ENCODE measurements at regions not wholly inside any gene's neighbourhood (a gene's known extent, or its start where the extent isn't known, plus 50 kb on each side); places are given as distances from the start of the nearest gene placed in this dataset.
A peak's percentile ranks its signal among the peaks of the same experiment; 100 is the strongest.

DNA sequence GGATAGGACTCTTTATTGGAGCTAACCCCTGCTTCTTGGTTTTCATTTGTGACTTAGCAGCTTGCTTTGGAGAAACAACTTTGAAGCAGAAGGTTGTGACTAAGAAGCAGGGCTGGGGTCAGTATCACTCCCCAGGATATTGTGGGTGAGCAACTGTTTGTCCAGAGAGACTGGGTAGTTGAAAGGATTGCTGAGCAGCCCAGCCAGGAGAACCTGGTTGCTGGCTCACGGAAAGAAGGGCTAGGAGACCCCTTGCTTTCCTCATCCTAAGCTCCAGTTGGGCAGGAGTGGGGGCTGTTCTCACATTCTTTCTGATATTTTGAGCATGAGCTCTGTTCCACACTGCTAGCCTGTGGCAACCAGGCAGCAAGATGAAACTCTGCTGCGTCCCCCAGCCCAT lies 151.2 kb downstream of the CBLN1 start:
- intact Hi-C loops (cut with DNase I), result no loop called here

DNA sequence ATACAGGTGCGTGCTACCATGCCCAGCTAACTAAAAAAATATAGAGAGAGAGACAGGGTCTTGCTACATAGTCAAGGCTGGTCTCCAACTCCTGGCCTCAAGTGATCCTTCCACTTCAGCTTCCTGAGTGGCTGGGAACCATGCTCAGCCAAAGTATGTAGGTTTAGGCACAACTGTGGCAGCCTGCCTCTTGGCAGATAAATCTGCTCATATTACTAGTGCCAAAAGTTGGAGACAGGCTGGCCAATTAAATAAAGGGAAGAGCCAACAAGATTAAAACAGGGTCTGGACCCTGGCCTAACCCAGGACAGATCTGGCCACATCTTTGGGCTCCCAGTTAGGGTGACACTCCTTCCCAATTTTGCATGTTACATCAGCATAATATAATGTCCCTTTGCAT lies 151.7 kb downstream of the CBLN1 start:
- intact Hi-C loops (cut with DNase I), result no loop called here
- DNase-seq, result no peak

More for the DNA sequence above, 151.2 kb downstream of the CBLN1 start:
- DNase-seq, result no peak

DNA sequence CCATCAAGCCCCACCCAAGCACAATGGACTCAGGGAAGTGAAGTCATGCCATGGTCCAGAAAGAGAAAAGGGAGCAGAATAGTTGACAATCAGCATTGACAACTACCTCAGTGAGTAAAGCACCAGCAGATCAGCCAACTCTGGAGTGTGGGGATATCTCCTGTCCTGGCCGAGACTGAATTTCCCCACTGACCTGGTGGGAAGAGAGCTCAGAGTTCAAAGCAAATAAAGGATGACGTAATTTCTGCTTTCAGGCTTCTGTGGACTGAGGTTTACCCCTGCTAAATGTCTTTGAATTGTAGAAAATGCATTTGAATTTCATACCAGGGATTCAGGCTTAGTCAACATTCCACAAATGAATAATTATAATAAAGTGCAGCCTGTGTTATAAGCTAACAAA lies 152.9 kb downstream of the CBLN1 start:
- intact Hi-C loops (cut with DNase I), result no loop called here
- DNase-seq, result no peak

DNA sequence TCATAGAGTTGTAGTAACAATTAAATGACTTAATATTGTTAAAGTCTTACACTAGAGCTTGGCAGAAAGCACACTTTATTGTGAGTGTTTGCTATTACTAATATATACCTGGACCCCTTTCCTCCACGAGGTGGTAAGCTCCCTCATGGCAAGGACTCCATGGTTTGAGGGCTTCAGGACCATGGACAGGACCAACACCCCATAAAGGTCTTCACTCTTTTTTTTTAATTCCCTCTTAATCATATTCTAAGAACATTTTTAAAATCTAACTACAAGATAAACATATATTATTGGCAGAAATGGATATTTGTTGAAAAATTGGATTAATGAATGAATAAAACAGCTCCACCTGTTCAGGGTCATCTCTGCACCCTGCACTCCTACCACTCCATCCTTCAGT lies 154.5 kb downstream of the CBLN1 start:
- intact Hi-C loops (cut with DNase I), result no loop called here
- no peak for DNase-seq

DNA sequence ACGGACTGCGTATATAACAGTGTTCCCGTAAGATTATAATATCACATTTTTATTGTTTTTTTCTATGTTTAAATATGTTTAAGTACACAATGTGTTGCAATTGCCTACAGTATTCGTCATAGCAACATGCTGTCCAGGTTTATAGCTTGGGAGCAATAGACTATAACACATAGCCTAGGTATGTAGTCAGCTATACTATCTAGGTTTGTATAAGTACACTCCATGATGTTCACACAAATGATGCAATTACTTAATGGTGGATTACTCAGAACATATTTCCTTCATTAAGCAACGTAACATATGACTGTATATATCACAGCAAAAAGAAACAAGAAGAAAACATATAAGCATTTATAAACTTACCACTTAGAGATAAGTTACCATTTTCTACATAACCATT lies 160.0 kb downstream of the CBLN1 start:
- intact Hi-C loops (cut with DNase I), result no loop called here

DNA sequence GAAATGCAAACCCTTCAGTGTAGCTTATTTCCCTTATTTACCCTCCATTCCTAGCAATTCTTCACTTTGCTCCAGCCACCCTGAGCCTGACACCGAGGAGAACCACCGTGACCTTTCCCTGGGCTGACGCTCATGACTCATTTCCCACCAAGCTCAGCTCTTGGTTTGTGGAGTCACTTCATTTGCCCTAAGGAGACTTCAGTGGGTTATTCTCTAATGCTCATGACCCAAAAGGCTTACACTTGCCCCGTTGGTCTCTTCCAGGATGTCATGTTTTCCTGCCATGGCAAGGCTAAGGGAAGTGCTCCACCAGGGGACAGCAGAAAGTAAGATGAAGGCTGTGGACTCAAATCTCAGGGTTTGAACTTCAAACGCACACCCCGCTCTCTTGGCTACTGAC lies 161.0 kb downstream of the CBLN1 start:
- DNase-seq, result no peak
- intact Hi-C loops (cut with DNase I), result no loop called here

More for the DNA sequence above, 160.0 kb downstream of the CBLN1 start:
- DNase-seq, result no peak

DNA sequence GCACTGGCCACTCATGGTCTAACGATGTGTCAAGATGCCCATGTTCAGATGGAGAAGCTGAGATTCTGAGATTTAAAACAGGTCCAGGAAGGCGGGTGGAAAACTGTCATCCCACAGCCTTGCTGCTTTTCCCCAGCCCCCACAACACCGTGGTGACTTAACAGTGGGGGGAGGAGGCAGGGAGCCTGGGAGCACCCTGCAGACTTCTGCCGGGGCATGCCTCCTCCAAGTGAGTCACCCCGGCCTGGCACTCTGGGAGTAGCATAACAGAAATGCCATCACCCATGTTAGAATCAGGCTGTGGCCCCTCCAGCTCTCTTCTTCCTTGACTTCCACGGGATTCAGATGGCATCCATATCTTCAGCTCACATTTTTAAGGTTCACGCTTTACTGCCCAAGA lies 164.8 kb downstream of the CBLN1 start:
- DNase-seq, result peak in 39 of 42 donors; percentile 6 to 78 (median 46)
- intact Hi-C loops (cut with DNase I), result no loop called here

DNA sequence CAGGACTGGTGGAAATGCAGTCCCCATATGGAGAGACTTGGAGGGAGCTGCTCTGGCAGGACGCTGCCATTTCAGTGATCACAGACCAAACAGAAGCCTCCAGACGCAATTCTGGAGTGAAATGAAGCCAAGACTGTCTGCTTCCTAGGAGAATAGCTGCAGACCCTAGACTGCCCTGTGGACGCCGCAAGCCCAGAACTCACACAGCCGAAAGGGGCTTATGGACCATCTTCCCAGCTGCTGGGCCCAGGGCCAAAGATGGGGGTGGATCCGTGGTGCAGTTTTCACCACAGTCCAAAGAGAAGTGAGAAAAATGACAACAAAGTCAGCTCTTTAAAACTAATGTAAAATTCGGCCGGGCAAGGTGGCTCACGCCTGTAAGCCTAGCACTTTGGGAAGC lies 165.7 kb downstream of the CBLN1 start:
- intact Hi-C loops (cut with DNase I), result no loop called here
- no peak for DNase-seq

DNA sequence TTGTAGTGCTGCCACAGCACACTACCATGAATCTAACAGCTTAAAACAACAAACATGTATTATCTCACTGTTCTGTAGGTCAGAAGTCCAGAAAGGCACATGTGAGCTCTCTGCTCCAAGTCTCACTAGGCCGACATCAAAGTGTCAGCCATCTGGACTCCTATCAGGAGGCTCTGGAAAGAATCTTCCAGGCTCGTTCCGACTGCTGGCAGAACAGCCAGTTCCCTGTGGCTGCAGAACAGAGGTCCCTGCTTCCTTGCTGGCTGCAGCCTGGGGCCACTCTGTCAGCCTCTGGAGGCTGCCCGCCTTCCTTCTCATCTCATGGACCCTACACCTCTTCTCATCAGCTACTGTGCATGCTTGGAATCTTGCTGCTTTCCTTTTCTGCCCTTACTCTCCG lies 168.9 kb downstream of the CBLN1 start:
- intact Hi-C loops (cut with DNase I), result no loop called here
- DNase-seq, result no peak

DNA sequence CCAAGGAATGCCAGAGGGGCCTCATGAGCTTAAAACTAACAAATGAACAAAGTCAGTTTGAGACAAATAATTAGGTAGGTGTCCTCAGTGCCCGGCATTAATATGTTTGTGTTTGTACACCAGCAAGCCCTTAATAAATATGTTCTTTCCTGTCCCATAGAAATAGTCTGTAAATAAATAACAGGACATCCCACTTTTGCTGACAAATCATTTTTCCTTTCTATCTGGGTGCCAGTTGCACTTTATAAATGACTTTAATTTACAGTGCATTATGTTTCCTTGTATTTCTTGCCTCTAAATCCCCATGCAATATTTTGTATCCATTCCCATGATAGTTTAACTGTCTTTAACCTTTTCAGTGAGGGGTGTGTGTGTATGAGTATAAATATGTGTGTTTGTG lies 170.3 kb downstream of the CBLN1 start:
- intact Hi-C loops (cut with DNase I), result no loop called here
- DNase-seq, result no peak

DNA sequence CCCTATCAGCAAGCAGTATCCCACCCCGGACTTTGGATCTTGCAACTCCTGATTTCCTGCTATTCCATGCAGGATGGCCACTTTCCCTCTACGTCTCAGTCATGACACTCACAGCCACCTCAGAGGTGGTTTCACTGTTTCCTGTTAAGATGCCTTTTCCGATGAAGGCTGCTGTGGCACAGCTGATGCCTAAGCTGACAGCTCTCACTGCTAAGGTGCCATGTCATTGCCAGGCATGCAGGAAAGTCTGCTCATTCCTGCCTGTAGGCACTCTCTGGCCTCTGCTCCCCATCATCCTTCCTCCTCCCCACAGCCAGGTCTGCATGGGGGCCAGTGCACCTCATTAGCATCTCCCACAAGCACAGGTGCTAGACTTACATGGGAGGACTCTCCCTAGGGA lies 173.0 kb downstream of the CBLN1 start:
- intact Hi-C loops (cut with DNase I), result no loop called here

DNA sequence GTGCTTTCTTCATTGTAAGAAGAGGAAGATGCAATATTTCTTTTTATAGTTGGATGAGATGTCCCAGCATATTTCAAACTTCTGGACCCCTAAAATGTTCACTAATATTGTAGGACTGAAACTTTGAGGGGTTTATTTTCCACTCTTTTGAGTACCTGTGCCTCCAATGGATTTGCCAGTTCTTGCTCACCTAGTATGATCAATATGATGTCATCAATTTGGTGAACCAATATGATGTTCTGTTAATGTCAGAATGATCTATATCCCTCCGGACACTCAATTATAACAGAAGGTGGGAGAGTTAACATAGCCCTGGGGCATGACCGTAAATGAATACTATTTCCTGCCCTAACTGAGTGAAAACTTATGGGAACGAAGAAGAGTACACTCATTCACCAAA lies 178.3 kb downstream of the CBLN1 start:
- intact Hi-C loops (cut with DNase I), result no loop called here
- no peak for DNase-seq

More for the DNA sequence above, 173.0 kb downstream of the CBLN1 start:
- no peak for DNase-seq

DNA sequence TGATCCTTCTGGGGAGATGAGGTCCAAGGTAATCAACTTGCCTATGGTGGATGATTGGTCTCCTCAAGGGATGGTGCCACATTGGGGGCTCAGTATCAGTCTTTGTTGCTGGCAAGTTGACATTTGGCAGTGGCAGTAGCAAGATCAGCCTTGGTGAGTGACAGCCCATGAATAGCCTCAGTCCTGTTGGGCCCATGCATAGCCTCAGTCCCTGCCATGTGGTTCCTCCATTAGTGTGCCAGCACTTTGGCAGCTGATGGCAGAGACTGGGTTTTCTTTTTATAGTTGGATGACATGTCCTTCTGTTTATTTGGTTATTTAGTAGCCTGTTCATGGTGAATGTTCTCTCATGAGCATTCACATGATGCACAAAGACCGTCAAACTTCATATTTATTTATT lies 179.6 kb downstream of the CBLN1 start:
- no peak for DNase-seq
- intact Hi-C loops (cut with DNase I), result no loop called here

DNA sequence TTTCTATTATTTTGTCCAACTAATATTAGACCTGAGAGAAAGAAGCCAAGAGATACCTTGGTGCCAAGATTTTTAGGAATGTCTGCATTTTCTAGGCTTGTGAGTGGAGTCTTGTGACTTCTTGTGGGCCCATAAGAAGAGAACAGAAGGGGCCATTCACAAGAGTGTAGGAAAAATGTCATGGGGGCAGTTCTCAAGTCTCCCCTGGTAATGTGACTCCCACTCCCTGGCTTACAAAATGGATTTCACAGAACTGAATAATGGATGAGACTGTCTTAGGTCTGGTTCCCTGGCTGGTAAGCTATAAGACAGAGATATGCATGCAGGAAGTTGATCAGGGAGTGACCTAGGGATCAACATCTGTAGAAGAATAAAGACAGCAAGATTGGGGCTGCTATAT lies 181.3 kb downstream of the CBLN1 start:
- intact Hi-C loops (cut with DNase I), result no loop called here
- no peak for DNase-seq

DNA sequence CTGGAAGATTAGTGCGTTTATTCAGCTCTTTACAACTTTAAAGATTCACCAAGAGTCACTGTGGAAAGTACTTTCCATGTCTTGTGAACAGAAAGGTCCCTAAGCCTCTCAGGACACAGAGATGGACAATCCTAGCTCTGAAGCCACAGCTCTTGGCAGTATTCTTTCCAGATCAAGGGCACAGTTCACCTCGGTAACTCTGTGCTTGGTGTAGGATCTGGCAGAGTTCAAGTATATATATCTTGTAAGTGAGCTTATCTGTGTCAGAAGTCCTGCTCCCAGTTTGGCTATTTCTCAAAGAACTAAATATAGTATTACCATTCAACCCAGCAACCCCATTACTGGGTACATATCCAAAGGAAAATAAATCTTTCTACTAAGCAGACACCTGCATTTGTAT lies 183.7 kb downstream of the CBLN1 start:
- DNase-seq, result no peak
- intact Hi-C loops (cut with DNase I), result no loop called here

DNA sequence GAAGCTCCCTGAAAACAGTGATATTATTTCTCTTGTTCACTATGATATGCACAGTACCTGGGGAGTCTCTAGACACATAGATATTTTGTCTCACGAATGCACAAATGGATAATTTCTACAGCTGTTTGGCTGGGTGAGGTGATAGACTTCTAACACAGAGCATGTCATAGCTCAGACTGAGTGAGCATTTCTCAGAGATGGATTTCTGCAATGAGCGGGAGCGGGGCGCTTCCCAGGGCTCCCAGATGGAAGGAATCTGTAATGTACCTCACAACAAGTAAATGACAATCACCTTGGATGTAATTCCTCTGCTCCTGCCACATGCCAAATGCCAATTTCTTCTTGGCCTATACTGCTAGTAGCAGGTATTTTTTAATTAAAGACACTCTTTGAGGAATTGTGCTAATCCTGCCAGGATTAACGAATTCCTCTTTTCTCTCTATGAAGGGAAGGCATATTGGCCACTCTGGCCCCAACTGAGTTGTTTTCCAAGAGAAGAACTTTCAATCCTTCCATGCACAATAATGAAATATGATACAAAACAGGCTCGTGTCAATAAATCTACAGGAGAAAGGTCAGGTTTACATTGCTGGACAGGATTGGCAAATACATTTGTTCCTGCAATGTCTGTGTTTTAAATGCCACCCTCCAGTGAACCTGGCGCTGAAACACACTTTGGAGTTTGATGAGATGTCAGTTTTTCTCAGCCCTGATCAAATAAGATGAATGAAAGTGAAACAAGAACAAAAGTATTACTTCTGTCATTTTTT lies 185.3 kb downstream of the CBLN1 start:
- no peak for DNase-seq
- intact Hi-C loops (cut with DNase I), result no loop called here

DNA sequence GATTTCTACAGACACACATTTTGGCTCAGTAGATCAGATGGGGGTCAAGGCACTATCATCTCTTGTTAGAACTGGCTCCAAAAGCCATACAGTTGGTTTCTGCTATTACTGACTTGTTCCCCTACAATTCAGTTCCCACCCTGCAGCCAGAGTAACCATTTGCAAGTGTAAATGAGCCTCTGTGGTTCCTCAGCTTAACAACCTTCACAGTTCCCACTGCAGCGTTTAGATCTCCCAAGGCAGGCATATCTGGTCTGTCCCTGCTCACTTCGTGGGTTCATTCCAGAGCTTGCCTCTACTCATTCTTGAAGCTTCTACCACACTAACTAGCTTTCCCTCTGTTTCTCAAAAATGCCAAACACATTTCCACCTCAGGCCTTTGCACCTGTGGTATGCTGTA lies 186.1 kb downstream of the CBLN1 start:
- intact Hi-C loops (cut with DNase I), result no loop called here
- DNase-seq, result no peak

DNA sequence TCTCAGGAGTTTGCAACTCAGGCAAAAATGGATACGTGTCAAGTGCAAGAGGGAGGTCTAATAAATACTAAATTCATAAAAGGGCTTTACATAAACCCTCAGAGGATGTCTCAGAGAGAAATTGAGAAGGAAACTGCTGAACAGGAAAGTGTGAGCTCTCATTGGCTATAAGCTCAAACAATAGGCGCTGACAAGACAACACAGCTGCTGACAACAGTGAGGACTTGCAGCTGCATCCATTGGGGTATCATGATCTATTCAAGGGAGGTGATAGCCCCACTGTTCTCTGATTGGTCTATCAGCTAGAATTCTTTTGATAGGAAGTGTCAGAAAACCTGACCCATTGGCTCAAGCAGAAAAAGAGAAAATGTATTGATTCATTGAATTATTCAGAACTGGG lies 187.2 kb downstream of the CBLN1 start:
- intact Hi-C loops (cut with DNase I), result no loop called here
- DNase-seq, result peak in 17 of 42 donors; percentile 15 to 60 (median 32)

DNA sequence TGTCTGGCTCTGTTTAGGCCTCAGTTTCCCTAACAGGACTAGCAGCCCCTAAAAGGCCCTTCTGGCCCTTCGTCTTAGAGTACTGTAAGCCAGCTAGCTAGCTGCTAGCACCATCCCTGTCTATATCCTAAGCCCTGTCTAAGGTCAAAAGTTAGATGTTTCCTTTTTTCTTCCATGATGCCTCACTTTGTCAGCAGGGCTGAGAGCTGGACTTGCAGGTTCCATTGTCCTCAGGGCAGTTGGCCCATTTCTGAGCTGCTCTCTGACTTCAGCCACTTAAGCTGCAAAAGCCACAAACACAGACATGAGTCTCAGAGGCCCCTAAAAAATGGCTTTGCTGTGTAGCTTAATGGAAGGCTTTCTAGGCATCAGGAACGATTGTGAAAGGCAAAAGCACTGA lies 187.7 kb downstream of the CBLN1 start:
- DNase-seq, result peak in 1 of 42 donors; percentile 11
- intact Hi-C loops (cut with DNase I), result no loop called here

DNA sequence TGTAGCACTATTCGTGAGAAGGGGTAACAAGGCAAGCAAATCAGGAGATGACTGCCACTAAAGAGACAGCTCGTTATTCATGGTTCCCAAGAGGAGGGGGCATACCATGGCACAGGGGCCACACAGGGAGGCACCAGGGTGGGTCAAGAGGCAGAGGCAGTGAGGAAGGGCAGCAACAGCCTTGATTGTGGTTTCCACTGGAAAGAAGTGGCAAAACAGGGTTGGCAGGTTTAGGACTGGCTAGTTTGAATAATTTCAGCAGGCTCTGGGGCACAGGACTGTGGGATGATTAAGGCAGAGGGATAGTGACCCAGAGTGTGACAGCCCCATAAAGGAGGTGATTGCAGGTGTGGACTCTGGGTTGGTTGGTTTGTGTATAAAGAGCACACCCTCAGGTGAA lies 188.9 kb downstream of the CBLN1 start:
- DNase-seq, result no peak
- intact Hi-C loops (cut with DNase I), result no loop called here

DNA sequence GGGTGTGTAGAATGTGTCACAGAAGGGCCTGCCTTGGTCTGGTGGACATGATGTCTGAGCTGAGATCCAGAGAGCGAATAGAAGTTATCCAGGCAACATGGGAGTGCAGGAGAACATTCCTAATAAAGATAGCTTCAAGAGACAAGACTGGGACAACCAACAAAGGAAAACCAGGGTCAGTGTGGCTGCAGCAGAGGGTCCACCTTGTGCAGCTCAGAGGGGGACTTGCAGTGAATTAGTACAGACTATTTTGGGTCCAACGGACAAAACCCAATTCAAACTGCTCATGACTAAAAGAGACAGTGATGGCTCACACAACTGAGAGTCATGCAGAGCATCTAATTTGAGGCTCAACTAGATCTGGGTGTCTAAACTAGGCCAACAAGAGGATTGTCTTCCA lies 192.1 kb downstream of the CBLN1 start:
- DNase-seq, result no peak
- intact Hi-C loops (cut with DNase I), result no loop called here

DNA sequence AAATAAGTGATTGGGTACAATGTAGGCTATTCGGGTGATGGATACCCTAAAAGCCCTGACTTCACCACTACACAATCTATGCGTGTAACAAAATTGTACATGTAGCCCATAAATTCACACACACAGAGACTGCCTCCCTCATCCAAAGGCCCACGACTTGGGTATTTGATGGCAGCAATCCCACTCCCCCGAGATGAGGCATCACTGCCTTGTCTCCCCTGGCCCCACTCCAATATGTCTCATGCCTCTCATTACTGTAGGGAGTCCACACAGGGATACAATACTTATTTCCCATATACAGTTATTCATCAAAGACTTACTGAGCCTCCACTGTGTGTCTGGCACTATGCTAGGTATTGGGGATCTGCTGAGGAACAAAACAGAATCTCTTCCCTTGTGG lies 192.6 kb downstream of the CBLN1 start:
- intact Hi-C loops (cut with DNase I), result no loop called here
- no peak for DNase-seq

Measured in head of caudate nucleus (tissue), 42 donors.